ENCODE measurements at regions not wholly inside any gene's neighbourhood (a gene's known extent, or its start where the extent isn't known, plus 50 kb on each side); places are given as distances from the start of the nearest gene placed in this dataset.
"Not testable (repeated sequence)": the region's sequence is repeated elsewhere in the genome, so short reads cannot be mapped to it uniquely, and the experiment has no call there.

DNA sequence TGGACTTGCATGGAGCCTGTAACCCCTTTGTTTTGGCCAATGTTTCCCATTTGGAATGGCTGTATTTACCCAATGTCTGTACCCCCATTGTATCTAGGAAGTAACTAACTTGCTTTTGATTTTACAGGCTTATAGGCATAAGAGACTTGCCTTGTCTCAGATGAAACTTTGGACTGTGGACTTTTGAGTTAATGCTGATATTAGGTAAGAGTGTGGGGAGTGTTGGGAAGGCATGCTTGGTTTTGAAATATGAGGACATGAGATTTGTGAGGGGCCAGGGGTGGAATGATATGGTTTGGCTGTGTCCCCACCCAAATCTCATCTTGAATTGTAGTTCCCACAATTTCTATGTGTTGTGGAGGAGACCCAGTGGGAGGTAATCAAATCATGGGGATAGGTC lies 76.7 kb upstream of the CADPS start:
- H3K36me3 ChIP-seq (ENCODE audit: insufficient read depth, low read length); H3K4me1 ChIP-seq (ENCODE audit: insufficient read depth, low read length); H2AFZ ChIP-seq (ENCODE audit: low read depth, low read length); H3K9me3 ChIP-seq (ENCODE audit: low read length); H3K4me3 ChIP-seq (ENCODE audit: low read length); H3K27me3 ChIP-seq (ENCODE audit: insufficient read depth, low read length): not testable (repeated sequence)

DNA sequence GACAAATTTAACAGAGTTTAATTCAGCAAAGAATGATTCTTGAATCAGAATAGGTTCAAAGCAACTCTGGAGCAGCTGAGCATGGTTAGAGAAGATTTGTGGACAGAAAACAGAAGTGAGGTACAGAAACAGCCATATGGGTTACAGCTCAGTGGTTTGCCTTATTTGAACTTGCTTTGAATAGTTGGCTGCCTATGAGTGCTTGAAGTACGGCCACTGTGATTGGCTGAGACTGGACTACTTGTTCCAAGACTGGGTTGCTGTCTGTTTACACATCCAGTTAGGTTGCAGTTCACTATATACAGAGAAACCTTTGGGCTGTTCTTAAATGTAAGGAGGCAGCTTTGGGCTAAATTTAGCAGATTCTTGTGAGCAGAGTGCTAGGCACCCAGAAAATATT lies 79.4 kb upstream of the CADPS start:
- no peaks in the 10 kb centered on the region for H3K9me3 ChIP-seq (ENCODE audit: low read length)
- H3K27me3 ChIP-seq (ENCODE audit: insufficient read depth, low read length): no peaks in the 10 kb centered on the region
- no peaks in the 10 kb centered on the region for H3K36me3 ChIP-seq (ENCODE audit: insufficient read depth, low read length)
- no peaks in the 10 kb centered on the region for H3K4me1 ChIP-seq (ENCODE audit: insufficient read depth, low read length)
- no peak overlapping the region for H2AFZ ChIP-seq (ENCODE audit: low read depth, low read length)
- no peak overlapping the region for H3K4me3 ChIP-seq (ENCODE audit: low read length)

DNA sequence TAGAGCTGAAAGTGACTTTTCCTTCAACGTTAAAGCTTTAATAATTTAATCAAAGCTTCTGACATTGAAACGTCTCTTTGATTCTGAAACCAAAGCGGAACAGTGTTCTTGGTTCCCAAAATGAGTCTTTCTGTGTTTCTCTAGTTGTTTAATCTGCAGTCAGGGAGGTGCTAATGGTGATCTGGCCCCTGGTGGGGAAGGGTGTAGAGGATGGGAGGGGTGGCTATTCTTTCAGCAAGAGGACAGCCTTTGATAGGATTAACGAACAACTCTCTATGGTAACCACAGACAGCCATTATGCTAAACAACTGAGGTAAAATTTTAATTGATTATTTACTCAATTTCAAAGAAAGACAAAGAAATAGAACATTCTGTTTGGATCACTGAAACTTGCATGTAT lies 79.9 kb upstream of the CADPS start:
- no peak overlapping the region for H2AFZ ChIP-seq (ENCODE audit: low read depth, low read length)
- H3K36me3 ChIP-seq (ENCODE audit: insufficient read depth, low read length): no peaks in the 10 kb centered on the region
- H3K4me3 ChIP-seq (ENCODE audit: low read length): no peak overlapping the region
- H3K27me3 ChIP-seq (ENCODE audit: insufficient read depth, low read length): no peaks in the 10 kb centered on the region
- H3K9me3 ChIP-seq (ENCODE audit: low read length): no peaks in the 10 kb centered on the region
- H3K4me1 ChIP-seq (ENCODE audit: insufficient read depth, low read length): no peaks in the 10 kb centered on the region

DNA sequence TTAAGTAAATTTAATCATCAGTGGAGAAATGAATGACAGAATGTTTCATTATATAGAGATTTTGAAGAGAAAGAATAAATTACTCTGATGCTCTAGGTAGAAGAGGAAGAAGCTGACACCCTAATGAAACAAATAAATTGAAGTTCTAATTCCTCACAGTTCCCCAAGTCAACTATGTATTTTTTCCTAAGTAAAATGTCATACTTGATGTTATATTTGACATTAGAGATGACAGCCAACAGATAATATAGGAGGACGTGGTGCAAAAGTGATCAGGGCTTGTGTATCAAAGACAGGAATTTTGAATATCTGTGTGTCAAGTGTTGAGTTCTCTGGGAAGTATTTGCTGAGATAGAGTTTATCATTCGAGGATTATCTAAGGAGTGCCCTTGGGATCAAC lies 81.2 kb upstream of the CADPS start:
- Histone ChIP-seq H2AFZ (ENCODE audit: low read depth, low read length) (no peak overlapping the region), H3K27me3 (ENCODE audit: insufficient read depth, low read length) (no peaks in the 10 kb centered on the region), H3K4me3 (ENCODE audit: low read length) (no peak overlapping the region), H3K36me3 (ENCODE audit: insufficient read depth, low read length) (no peaks in the 10 kb centered on the region), H3K9me3 (ENCODE audit: low read length) (no peaks in the 10 kb centered on the region), H3K4me1 (ENCODE audit: insufficient read depth, low read length) (no peaks in the 10 kb centered on the region)

DNA sequence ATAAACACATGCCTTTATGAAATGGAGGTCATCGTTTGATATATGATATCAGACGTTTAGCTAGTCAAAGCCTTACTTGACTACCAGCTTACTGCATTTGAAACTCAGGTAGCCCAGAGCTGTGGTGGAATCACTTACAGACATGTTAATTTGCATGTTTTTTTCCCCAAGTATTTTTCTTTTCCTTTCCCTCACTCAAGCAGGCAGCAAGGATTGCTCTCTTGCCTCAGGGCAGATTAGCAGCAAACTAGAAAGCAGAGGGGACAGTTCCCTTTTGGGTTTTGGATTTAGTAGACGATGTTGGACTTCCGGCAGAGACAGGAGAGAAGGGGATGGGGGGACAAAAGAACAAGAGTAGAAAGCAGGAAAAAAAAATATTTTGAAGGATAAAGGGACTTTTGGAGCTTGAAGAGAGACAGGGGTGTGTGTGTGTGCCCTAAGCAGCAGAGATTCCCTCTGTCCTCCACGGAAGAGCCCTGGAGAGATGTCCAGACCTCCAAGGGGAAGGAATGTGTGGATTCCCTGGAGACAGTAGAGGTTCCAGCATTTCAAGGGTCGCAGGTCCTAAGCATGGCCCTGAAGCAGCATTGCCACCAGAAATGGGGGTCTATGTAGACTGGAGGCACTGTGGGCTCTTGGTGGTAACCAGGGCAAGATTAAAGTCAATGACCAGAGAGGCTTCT lies 86.8 kb upstream of the CADPS start:
- H3K4me3 ChIP-seq (ENCODE audit: low read length): no peak overlapping the region
- H3K27me3 ChIP-seq (ENCODE audit: insufficient read depth, low read length): no peaks in the 10 kb centered on the region
- no peaks in the 10 kb centered on the region for H3K4me1 ChIP-seq (ENCODE audit: insufficient read depth, low read length)
- H2AFZ ChIP-seq (ENCODE audit: low read depth, low read length): no peak overlapping the region
- H3K9me3 ChIP-seq (ENCODE audit: low read length): no peaks in the 10 kb centered on the region
- H3K36me3 ChIP-seq (ENCODE audit: insufficient read depth, low read length): no peaks in the 10 kb centered on the region

DNA sequence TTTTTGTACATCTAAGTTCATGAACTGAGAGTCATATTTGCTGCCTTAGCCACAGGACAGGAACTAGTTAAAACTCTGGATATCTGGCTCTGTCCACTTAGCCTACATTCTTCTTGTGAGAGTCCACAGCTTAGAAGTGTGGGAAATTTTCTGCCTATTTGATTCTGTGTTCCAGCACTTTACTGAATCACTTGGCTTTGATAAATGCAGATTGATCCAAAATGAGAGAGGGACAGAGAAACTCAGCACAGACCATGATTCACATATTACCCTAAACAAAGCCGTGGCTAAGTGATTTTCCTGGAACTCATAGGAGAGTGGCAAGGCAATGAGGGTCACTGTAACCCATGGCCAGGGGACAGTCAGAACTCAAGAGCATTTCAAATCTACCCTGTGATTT lies 87.5 kb upstream of the CADPS start:
- H3K4me1 ChIP-seq (ENCODE audit: insufficient read depth, low read length): no peaks in the 10 kb centered on the region
- H3K27me3 ChIP-seq (ENCODE audit: insufficient read depth, low read length): no peaks in the 10 kb centered on the region
- H2AFZ ChIP-seq (ENCODE audit: low read depth, low read length): no peak overlapping the region
- H3K36me3 ChIP-seq (ENCODE audit: insufficient read depth, low read length): no peaks in the 10 kb centered on the region
- no peaks in the 10 kb centered on the region for H3K9me3 ChIP-seq (ENCODE audit: low read length)
- no peak overlapping the region for H3K4me3 ChIP-seq (ENCODE audit: low read length)

DNA sequence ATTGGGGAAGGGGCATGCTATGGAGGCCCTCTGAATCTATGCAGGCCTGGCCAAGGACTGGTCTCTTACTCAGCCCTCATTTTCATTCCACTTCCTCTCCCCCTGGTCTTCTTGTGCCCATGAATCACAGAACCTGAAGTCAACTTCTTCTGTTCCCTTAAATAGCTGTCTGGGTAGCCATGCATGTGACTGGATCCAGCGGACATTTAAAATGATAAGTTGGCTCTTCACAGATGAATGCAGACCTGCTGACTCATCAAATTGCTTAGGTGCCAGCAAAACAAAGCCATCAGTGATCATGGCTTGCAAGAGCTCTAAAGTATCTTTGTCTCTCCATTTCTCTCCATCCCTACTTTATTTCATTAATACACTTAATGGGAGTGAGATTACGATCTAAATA lies 90.1 kb upstream of the CADPS start:
- no peak overlapping the region for H3K4me3 ChIP-seq (ENCODE audit: low read length)
- H3K9me3 ChIP-seq (ENCODE audit: low read length): no peaks in the 10 kb centered on the region
- H3K4me1 ChIP-seq (ENCODE audit: insufficient read depth, low read length): no peaks in the 10 kb centered on the region
- H3K27me3 ChIP-seq (ENCODE audit: insufficient read depth, low read length): no peaks in the 10 kb centered on the region
- no peak overlapping the region for H2AFZ ChIP-seq (ENCODE audit: low read depth, low read length)
- no peaks in the 10 kb centered on the region for H3K36me3 ChIP-seq (ENCODE audit: insufficient read depth, low read length)

DNA sequence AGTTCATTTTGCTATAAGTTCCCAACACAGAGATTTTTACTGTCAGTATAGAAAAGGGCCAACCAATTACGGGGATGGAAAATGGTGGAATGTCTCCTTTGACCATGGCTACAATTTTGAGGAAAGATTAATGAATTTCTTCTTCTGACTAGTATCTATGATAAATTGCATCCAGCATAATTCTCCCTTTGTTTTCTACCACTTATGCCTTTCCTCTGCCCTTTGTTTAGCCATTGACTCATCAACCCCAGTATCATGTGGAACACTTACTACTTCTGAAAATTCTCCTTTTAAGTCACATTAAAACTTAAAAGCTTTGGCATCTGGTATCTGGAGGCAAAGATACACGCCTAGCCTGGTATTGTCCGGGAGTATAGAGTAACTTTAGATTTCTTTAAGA lies 92.9 kb upstream of the CADPS start:
- Histone ChIP-seq H3K36me3 (ENCODE audit: insufficient read depth, low read length) (no peaks in the 10 kb centered on the region), H3K9me3 (ENCODE audit: low read length) (no peaks in the 10 kb centered on the region)

DNA sequence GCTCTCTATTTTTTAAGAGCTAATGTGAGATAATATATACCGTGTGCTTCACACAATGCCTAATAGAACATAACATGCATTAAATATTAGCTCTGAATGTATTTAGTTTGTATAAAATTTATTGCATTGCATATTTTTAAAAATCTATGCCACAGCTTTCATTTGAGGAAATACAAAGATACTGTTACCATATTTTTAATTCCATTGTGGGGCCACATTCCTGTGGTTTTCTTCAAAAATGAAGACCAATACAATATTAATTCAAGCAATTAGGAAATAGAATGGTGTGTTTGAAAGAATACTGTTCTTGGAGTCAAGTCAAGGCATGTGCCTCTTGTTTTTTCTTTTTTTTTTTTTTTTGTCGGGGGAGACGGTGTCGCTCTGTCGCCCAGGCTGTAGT lies 95.4 kb upstream of the CADPS start:
- Histone ChIP-seq H2AFZ (ENCODE audit: low read depth, low read length) (no peak overlapping the region), H3K27me3 (ENCODE audit: insufficient read depth, low read length) (no peaks in the 10 kb centered on the region), H3K4me3 (ENCODE audit: low read length) (no peak overlapping the region), H3K9me3 (ENCODE audit: low read length) (no peaks in the 10 kb centered on the region), H3K4me1 (ENCODE audit: insufficient read depth, low read length) (no peaks in the 10 kb centered on the region), H3K36me3 (ENCODE audit: insufficient read depth, low read length) (no peaks in the 10 kb centered on the region)

More for the DNA sequence above, 92.9 kb upstream of the CADPS start:
- H3K4me1 ChIP-seq (ENCODE audit: insufficient read depth, low read length): no peaks in the 10 kb centered on the region
- no peak overlapping the region for H3K4me3 ChIP-seq (ENCODE audit: low read length)
- no peak overlapping the region for H2AFZ ChIP-seq (ENCODE audit: low read depth, low read length)
- H3K27me3 ChIP-seq (ENCODE audit: insufficient read depth, low read length): no peaks in the 10 kb centered on the region

DNA sequence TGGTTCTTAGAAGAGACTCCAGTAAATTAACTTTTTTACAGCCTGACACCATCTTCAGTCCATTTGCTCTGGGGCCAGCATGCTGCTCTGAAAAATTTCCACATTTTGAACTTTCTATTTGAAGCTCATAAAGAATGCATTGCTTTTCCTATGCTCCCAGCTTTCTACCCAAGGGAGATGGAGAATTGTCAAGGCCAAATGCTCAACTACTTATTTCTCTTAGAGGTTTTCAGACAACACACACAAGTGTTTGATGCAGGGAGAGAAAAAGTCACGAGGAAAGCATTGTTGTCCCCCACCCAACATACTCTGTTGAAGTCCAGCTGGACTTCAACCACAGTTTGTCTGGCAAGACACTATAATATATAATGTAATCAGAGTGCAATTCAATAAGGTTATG lies 100.3 kb upstream of the CADPS start:
- H3K4me1 ChIP-seq (ENCODE audit: insufficient read depth, low read length): no peaks in the 10 kb centered on the region
- no peak overlapping the region for H2AFZ ChIP-seq (ENCODE audit: low read depth, low read length)
- H3K4me3 ChIP-seq (ENCODE audit: low read length): no peak overlapping the region
- H3K36me3 ChIP-seq (ENCODE audit: insufficient read depth, low read length): no peaks in the 10 kb centered on the region
- H3K27me3 ChIP-seq (ENCODE audit: insufficient read depth, low read length): no peaks in the 10 kb centered on the region
- no peaks in the 10 kb centered on the region for H3K9me3 ChIP-seq (ENCODE audit: low read length)

DNA sequence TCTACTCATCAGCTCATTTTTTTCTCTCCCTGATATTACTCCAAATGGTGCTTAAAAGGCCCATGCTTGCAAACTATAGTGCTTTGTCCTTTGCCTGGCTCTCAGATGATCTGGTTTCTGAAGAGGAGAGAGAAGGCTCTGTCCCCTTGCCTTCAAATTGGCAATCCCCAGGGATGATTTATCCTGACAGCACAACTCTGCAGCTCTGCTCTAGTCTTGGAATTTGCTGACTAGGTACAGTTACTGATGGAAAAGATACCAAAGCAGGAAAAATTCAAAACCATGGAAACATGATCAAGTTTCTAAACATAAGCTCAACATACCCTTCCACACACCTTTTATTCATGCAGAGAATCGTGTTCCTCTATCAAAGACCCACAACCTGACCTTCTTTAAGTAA lies 106.7 kb upstream of the CADPS start:
- Histone ChIP-seq H3K27me3 (ENCODE audit: insufficient read depth, low read length) (no peaks in the 10 kb centered on the region), H2AFZ (ENCODE audit: low read depth, low read length) (no peak overlapping the region), H3K4me3 (ENCODE audit: low read length) (no peak overlapping the region), H3K36me3 (ENCODE audit: insufficient read depth, low read length) (no peaks in the 10 kb centered on the region), H3K9me3 (ENCODE audit: low read length) (no peaks in the 10 kb centered on the region), H3K4me1 (ENCODE audit: insufficient read depth, low read length) (no peaks in the 10 kb centered on the region)

DNA sequence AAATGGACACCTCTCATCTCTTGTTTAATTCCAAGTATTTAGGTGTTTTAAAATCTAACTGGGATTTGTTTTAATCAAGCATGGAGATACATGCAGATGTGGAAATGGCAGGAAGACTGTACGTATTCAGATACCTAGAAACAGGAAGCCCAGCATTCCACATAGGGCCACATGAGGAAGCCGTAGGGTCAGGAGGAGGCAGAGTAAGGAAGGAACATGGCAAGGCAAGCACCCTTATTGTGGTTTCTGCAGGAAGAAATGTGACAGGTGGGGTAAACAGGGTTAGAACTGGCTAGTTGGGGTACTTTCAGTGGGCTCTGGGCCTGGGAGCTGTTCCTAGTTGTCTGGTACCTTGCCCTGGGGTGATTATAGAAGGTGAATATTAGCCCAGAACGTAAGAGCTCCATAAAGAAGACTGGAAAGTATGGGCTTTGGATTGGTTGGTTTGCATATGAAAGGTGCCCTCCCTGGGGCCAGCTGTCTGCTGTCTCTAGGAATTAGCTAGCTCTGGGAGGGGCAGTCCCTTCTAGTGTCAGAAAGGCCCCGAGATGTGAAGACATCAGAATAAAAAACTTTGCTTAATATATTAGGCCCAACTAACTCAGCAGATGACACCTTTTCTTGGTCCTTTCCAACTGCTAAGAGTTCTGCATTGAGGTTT lies 107.7 kb upstream of the CADPS start:
- no peak overlapping the region for H3K4me3 ChIP-seq (ENCODE audit: low read length)
- H2AFZ ChIP-seq (ENCODE audit: low read depth, low read length): no peak overlapping the region
- no peaks in the 10 kb centered on the region for H3K9me3 ChIP-seq (ENCODE audit: low read length)
- H3K36me3 ChIP-seq (ENCODE audit: insufficient read depth, low read length): no peaks in the 10 kb centered on the region
- no peaks in the 10 kb centered on the region for H3K4me1 ChIP-seq (ENCODE audit: insufficient read depth, low read length)
- H3K27me3 ChIP-seq (ENCODE audit: insufficient read depth, low read length): no peaks in the 10 kb centered on the region

DNA sequence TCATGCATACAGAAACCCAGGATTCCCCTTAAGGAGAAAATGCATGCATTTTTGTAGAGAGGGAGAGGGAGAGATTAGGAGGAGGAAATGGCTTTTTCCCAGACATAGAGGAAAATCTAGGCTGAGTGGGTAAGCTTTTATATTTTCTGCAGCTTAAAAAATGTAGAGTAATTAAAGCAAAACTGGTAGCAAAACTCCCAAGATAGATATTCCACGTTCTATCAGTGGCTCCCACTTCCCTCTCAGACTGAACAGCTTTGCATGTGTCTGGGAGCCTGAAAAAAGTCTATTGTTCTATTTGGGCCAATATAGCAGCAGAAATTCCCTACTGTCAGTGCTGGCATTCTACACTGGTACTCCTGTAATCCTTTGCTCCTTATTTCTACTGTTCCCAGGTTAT lies 110.8 kb upstream of the CADPS start:
- Histone ChIP-seq H3K27me3 (ENCODE audit: insufficient read depth, low read length) (no peaks in the 10 kb centered on the region), H2AFZ (ENCODE audit: low read depth, low read length) (no peak overlapping the region), H3K36me3 (ENCODE audit: insufficient read depth, low read length) (no peaks in the 10 kb centered on the region), H3K4me1 (ENCODE audit: insufficient read depth, low read length) (no peaks in the 10 kb centered on the region), H3K9me3 (ENCODE audit: low read length) (no peaks in the 10 kb centered on the region), H3K4me3 (ENCODE audit: low read length) (no peak overlapping the region)

DNA sequence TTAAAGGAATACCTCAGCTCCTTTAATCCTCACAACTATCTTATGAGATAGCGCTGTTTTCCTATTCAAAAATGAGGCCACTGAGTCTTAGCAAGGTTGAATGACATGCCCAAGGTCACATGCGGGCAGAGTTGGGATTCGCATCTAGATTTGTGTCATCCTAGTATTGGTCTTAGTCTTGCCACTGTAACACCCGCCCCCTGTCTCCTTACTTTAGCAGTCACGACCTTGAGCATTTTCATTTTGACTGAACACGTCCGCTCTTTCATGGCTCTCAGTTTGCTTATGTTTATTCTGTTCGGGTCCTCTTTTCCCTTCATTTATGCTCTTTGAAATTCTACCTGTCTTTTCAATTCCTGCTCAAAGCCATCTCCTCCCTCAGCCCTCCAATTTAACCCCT lies 112.5 kb upstream of the CADPS start:
- Histone ChIP-seq H3K4me3 (ENCODE audit: low read length) (no peak overlapping the region), H3K27me3 (ENCODE audit: insufficient read depth, low read length) (no peaks in the 10 kb centered on the region), H3K36me3 (ENCODE audit: insufficient read depth, low read length) (no peaks in the 10 kb centered on the region), H2AFZ (ENCODE audit: low read depth, low read length) (no peak overlapping the region), H3K4me1 (ENCODE audit: insufficient read depth, low read length) (no peaks in the 10 kb centered on the region), H3K9me3 (ENCODE audit: low read length) (no peaks in the 10 kb centered on the region)
